Keratinocyte (primary cell): ENCODE measurements at regions not wholly inside any gene's neighbourhood (a gene's known extent, or its start where the extent isn't known, plus 50 kb on each side); places are given as distances from the start of the nearest gene placed in this dataset.

Experiments
- DNase-seq: peaks from one replicate; pipeline ENCODE4 v3.0.0-alpha.2; 2011; ENCODE audit warnings: low read depth, missing footprints, low spot score
- FAIRE-seq: peaks from 2 replicates; lab custom pipeline; 2011; peaks lifted over from hg19 to GRCh38; lab: Jason Lieb, UNC
- H2AFZ ChIP-seq: 2 replicates; pipeline ENCODE4 v1.6.0; 2012; ENCODE audit warnings: low read length, control low read depth, inconsistent platforms; ENCODE audit not compliant: control insufficient read depth
- H3K27ac ChIP-seq: 2 replicates; pipeline ENCODE4 v1.5.1; 2011; ENCODE audit warnings: low read length; ENCODE audit not compliant: control insufficient read depth, insufficient read depth
- H3K27me3 ChIP-seq: 3 replicates; pipeline ENCODE4 v1.6.0; 2011; ENCODE audit warnings: low read length; ENCODE audit not compliant: control insufficient read depth, insufficient read depth; ENCODE audit errors: extremely low read depth
- H3K36me3 ChIP-seq, 2 experiments: 2 replicates in 1 of 2; 3 replicates in 1 of 2; pipeline ENCODE4 v1.5.1; 2011; ENCODE audit warnings: low read length in 2 of 2, mild to moderate bottlenecking in 1 of 2; ENCODE audit not compliant: control insufficient read depth in 2 of 2, insufficient read depth in 2 of 2; ENCODE audit errors: extremely low read depth in 1 of 2
- H3K4me1 ChIP-seq: 3 replicates; pipeline ENCODE4 v1.5.1; 2011; ENCODE audit warnings: low read length; ENCODE audit not compliant: control insufficient read depth, insufficient read depth; ENCODE audit errors: extremely low read depth
- H3K4me2 ChIP-seq: 3 replicates; pipeline ENCODE4 v1.6.0; 2011; ENCODE audit warnings: low read depth, low read length; ENCODE audit not compliant: control insufficient read depth, insufficient read depth; ENCODE audit errors: extremely low read depth
- H3K4me3 ChIP-seq, 3 experiments: fragments of 200-600 bp in 1 of 3; sonication (generic) in 1 of 3; 2 replicates in 2 of 3; 3 replicates in 1 of 3; pipeline ENCODE4 v1.5.1; 2011 to 2016; ENCODE audit warnings: low read length in 3 of 3, mild to moderate bottlenecking in 3 of 3, control low read depth in 2 of 3, inconsistent platforms in 1 of 3, low read depth in 1 of 3, mixed read lengths in 1 of 3, mixed run types in 1 of 3, moderate library complexity in 1 of 3; ENCODE audit not compliant: control insufficient read depth in 2 of 3, insufficient read depth in 2 of 3; ENCODE audit errors: extremely low read depth in 1 of 3
- H3K79me2 ChIP-seq: 2 replicates; pipeline ENCODE4 v1.6.0; 2012; ENCODE audit warnings: low read length; ENCODE audit not compliant: control insufficient read depth, insufficient read depth
- H3K9ac ChIP-seq: 3 replicates; pipeline ENCODE4 v1.6.0; 2011; ENCODE audit warnings: low read length; ENCODE audit not compliant: control insufficient read depth, insufficient read depth; ENCODE audit errors: extremely low read depth
- H3K9me1 ChIP-seq: 3 replicates; pipeline ENCODE4 v1.6.0; 2011; ENCODE audit warnings: low read length; ENCODE audit not compliant: control insufficient read depth, insufficient read depth; ENCODE audit errors: extremely low read depth
- H3K9me3 ChIP-seq: 2 replicates; pipeline ENCODE4 v1.5.1; 2012; ENCODE audit warnings: low read depth, low read length; ENCODE audit not compliant: control insufficient read depth
- H4K20me1 ChIP-seq: 3 replicates; pipeline ENCODE4 v1.6.0; 2011; ENCODE audit warnings: low read length; ENCODE audit not compliant: control insufficient read depth, insufficient read depth; ENCODE audit errors: extremely low read depth
- EZH2 ChIP-seq: IDR thresholded peaks from one replicate; pipeline ENCODE4 v1.6.1; 2012; ENCODE audit warnings: inconsistent platforms, mild to moderate bottlenecking, low read length, moderate library complexity
- dilution Hi-C: fragments of 300-500 bp; cut with MboI; formaldehyde crosslinking; loops from one replicate; pipeline ENCODE4 v1.7.0; 2020; ENCODE audit warnings: low sequenced_read_pairs; ENCODE audit not compliant: extremely low pct_ligation_motif_present
- TF ChIP-seq, protein P1 (sequence below), 3 experiments: IDR thresholded peaks in 1 of 3; conservative IDR thresholded peaks in 1 of 3; optimal IDR thresholded peaks in 1 of 3; 2 replicates in 2 of 3; 3 replicates in 1 of 3; pipeline versions ENCODE3 to v1.5.1; 2011; ENCODE audit warnings: low read length in 3 of 3, mild to moderate bottlenecking in 3 of 3, moderate library complexity in 2 of 3, control low read depth in 1 of 3, inconsistent platforms in 1 of 3; ENCODE audit not compliant: insufficient read depth in 2 of 3; ENCODE audit errors: extremely low read depth in 1 of 3

DNA sequence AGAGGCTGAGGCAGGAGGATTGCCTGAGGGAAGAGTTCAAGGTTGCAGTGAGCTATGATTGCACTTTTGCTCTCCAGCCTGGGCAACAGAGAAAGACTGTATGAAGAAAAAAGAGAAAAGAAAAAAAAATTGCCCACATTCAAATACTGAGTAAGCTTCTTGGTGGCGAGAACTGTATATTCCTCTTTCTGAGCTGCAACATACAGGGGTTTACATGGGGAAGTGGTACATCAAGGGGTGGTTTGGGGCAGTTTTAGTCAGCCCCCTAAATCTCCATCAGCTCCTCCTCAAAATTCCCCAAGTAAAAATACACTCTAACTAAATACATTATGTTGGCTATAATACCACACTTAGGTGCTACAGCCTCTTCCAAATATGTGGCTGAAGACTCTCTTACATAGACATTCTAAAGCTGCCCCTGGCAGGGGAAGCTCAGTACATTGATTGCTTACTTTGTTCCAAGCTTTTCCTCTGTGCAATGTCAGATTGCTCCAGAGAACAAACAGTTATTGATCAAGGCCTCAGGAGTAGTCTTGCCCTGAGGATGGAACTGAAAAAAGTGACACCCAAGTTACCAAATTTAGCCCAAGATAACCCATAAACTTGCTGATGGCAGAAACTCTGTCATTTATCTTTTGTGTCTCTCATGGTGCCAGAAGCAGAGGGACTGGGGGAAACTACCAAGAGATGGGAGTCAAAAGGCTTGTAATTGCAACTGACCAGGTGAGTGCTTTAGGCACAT lies 107.4 kb upstream of the RIPOR2 start:
- Histone ChIP-seq H4K20me1 (no peaks in the 10 kb centered on the region), H3K9me3 (no peaks in the 10 kb centered on the region), H3K4me1 (no peaks in the 10 kb centered on the region), H3K4me2 (no peak overlapping the region), H3K36me3 (no peaks in the 10 kb centered on the region), H3K79me2 (no peaks in the 10 kb centered on the region), H3K27ac (no peak overlapping the region), H3K9ac (no peak overlapping the region), H2AFZ (no peak overlapping the region), H3K4me3 (no peak overlapping the region), H3K27me3 (no peaks in the 10 kb centered on the region), H3K9me1 (no peaks in the 10 kb centered on the region)
- DNase-seq (no peak), FAIRE-seq (no peak)
- TF ChIP-seq, protein P1, sequence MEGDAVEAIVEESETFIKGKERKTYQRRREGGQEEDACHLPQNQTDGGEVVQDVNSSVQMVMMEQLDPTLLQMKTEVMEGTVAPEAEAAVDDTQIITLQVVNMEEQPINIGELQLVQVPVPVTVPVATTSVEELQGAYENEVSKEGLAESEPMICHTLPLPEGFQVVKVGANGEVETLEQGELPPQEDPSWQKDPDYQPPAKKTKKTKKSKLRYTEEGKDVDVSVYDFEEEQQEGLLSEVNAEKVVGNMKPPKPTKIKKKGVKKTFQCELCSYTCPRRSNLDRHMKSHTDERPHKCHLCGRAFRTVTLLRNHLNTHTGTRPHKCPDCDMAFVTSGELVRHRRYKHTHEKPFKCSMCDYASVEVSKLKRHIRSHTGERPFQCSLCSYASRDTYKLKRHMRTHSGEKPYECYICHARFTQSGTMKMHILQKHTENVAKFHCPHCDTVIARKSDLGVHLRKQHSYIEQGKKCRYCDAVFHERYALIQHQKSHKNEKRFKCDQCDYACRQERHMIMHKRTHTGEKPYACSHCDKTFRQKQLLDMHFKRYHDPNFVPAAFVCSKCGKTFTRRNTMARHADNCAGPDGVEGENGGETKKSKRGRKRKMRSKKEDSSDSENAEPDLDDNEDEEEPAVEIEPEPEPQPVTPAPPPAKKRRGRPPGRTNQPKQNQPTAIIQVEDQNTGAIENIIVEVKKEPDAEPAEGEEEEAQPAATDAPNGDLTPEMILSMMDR (optimal IDR thresholded peaks at IDR 0.05 in 1 of 3, IDR thresholded peaks at IDR 0.05 in 1 of 3, conservative IDR thresholded peaks at IDR 0.05 in 1 of 3; ENCODE audit: extremely low read depth in 1 of 3, insufficient read depth in 2 of 3, low read length in 3 of 3): no peak
- TF ChIP-seq EZH2: no peak
- dilution Hi-C loops: no loop called here

DNA sequence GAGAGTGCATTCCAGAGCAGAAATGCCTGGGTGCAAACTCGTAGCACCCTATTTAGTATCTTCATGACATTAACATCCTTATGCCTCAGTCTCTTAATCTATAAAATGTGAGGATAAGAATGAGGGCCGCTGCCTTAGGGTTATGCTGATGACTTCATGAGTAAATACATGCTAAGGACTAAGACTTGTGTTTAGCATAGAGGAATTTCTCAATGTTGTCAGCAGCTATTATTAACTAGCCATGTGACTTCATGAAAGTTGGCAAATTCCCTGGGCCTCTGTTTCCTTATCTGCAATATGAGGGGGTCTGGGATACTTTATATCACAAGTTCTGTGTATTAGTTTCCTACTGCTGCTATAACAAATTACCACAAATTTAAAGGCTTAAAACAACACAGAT lies 108.1 kb upstream of the RIPOR2 start:
- Histone ChIP-seq H3K4me2 (no peak overlapping the region), H2AFZ (no peak overlapping the region), H3K4me3 (no peak overlapping the region), H3K9me3 (no peaks in the 10 kb centered on the region), H3K79me2 (no peaks in the 10 kb centered on the region), H3K36me3 (no peaks in the 10 kb centered on the region), H3K9ac (no peak overlapping the region), H3K27ac (no peak overlapping the region), H3K4me1 (no peaks in the 10 kb centered on the region), H4K20me1 (no peaks in the 10 kb centered on the region), H3K27me3 (no peaks in the 10 kb centered on the region), H3K9me1 (no peaks in the 10 kb centered on the region)
- TF ChIP-seq, protein P1 (optimal IDR thresholded peaks at IDR 0.05 in 1 of 3, IDR thresholded peaks at IDR 0.05 in 1 of 3, conservative IDR thresholded peaks at IDR 0.05 in 1 of 3; ENCODE audit: extremely low read depth in 1 of 3, insufficient read depth in 2 of 3, low read length in 3 of 3): no peak
- no peak for TF ChIP-seq EZH2
- FAIRE-seq: no peak
- no peak for DNase-seq
- dilution Hi-C loops: no loop called here
